ENCODE measurements at regions not wholly inside any gene's neighbourhood (a gene's known extent, or its start where the extent isn't known, plus 50 kb on each side); places are given as distances from the start of the nearest gene placed in this dataset.

DNA sequence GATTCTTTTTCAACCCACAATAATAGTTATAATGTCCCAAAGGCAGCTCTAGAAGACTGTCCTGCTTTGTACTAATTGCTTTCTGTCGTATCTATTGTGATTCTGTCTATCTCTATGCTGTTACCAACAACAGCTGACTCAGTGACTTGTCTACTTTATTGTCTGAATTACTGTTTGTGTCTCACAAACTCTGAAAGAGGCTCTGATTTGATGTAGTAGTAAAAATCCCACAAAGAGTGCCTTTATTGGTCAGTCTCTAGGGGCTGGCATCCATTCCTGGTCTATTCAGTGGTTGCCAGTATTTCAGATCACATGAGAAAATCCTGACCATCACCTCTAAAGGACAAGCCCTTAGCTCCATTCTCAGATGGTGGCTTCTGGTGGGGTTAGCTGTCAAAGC is 254.2 kb downstream of the NSUN3 start:
- H3K36me3 ChIP-seq (ENCODE audit: control insufficient read depth, insufficient read depth, low read length), result no peaks in the 10 kb centered on the region
- FAIRE-seq (no peak), ATAC-seq (no peak), DNase-seq (ENCODE audit: extremely low read depth in 1 of 4, low spot score in 3 of 4) (no peak)
- intact Hi-C loops (cut with micrococcal nuclease) (no loop called here), in situ Hi-C loops (cut with MboI) (no loop called here)
- no TSS peak for BruUV-seq (replicated peaks)
- no peaks in the 10 kb centered on the region for H3K9me1 ChIP-seq (ENCODE audit: control insufficient read depth, insufficient read depth, low read length)
- no peaks in the 10 kb centered on the region for H3K27me3 ChIP-seq (ENCODE audit: control insufficient read depth in 2 of 2, insufficient read depth in 2 of 2, low read length in 2 of 2)
- H3K4me1 ChIP-seq (replicated peaks in 1 of 2; ENCODE audit: control insufficient read depth in 2 of 2, insufficient read depth in 2 of 2, low read length in 2 of 2), result no peaks in the 10 kb centered on the region
- no peaks in the 10 kb centered on the region for H3K79me2 ChIP-seq (ENCODE audit: control insufficient read depth, insufficient read depth, low read length)
- H3K9me3 ChIP-seq (replicated peaks; ENCODE audit: control insufficient read depth, insufficient read depth, low read depth, low read length), result no peaks in the 10 kb centered on the region
- POLR2A ChIA-PET, result interaction anchor here (1.0 kb wide), 1 partner anchor 11 kb away, joined by 3 read pairs; no protein-coding TSS in a partner anchor
- no peak overlapping the region for H2AFZ ChIP-seq (ENCODE audit: low read depth, low read length)
- no peak overlapping the region for H3K27ac ChIP-seq (ENCODE audit: extremely low read depth, low read depth, low read length)
- H3K4me3 ChIP-seq, result no peak overlapping the region
- no peaks in the 10 kb centered on the region for H4K20me1 ChIP-seq (replicated peaks; ENCODE audit: control insufficient read depth, insufficient read depth, low read length)
- CTCF ChIA-PET (ENCODE audit: low intra/inter-chr PET ratio), result no interaction called here
- no peak overlapping the region for H3K4me2 ChIP-seq (ENCODE audit: insufficient read depth, low read length)
- H3K9ac ChIP-seq (ENCODE audit: insufficient read depth in 1 of 2, low read depth in 2 of 2, low read length in 2 of 2), result no peak overlapping the region
- WGBS (ENCODE audit: insufficient coverage, low coverage, missing lambda C conversion rate), result 0% methylated on average over 1 of the region's 1 CpG
- TF ChIP-seq, protein P1, sequence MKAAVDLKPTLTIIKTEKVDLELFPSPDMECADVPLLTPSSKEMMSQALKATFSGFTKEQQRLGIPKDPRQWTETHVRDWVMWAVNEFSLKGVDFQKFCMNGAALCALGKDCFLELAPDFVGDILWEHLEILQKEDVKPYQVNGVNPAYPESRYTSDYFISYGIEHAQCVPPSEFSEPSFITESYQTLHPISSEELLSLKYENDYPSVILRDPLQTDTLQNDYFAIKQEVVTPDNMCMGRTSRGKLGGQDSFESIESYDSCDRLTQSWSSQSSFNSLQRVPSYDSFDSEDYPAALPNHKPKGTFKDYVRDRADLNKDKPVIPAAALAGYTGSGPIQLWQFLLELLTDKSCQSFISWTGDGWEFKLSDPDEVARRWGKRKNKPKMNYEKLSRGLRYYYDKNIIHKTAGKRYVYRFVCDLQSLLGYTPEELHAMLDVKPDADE (conservative IDR thresholded peaks at IDR 0.05; ENCODE audit: control insufficient read depth, low read depth, low read length), result no peak
- TF ChIP-seq RNF2 (IDR thresholded peaks at IDR 0.05) (no peak), BRCA1 (IDR thresholded peaks at IDR 0.05) (no peak), BRCA1 (CRISPR knock-in tag; IDR thresholded peaks at IDR 0.05) (no peak), ZNF583 (CRISPR knock-in tag; IDR thresholded peaks at IDR 0.05) (no peak), ZNF133 (CRISPR knock-in tag; IDR thresholded peaks at IDR 0.05) (no peak), MTF1 (CRISPR knock-in tag; IDR thresholded peaks at IDR 0.05; ENCODE audit: borderline replicate concordance) (no peak), ARHGAP35 (IDR thresholded peaks at IDR 0.05; ENCODE audit: partially characterized antibody) (no peak), SFPQ (IDR thresholded peaks at IDR 0.05; ENCODE audit: low read depth, low read length) (no peak), MNT (conservative IDR thresholded peaks at IDR 0.05) (no peak), NRF1 (conservative IDR thresholded peaks at IDR 0.05 in 1 of 2, IDR thresholded peaks at IDR 0.05 in 1 of 2) (no peak), GTF2E2 (tag; IDR thresholded peaks at IDR 0.05) (no peak), ARID1B (IDR thresholded peaks at IDR 0.05) (no peak), RBM17 (IDR thresholded peaks at IDR 0.05; ENCODE audit: borderline replicate concordance, low read depth, low read length) (no peak)
- TF ChIP-seq, protein P2, sequence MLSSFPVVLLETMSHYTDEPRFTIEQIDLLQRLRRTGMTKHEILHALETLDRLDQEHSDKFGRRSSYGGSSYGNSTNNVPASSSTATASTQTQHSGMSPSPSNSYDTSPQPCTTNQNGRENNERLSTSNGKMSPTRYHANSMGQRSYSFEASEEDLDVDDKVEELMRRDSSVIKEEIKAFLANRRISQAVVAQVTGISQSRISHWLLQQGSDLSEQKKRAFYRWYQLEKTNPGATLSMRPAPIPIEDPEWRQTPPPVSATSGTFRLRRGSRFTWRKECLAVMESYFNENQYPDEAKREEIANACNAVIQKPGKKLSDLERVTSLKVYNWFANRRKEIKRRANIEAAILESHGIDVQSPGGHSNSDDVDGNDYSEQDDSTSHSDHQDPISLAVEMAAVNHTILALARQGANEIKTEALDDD (IDR thresholded peaks at IDR 0.05), result no peak

Measured in K562 (cell line).